Activated naive CD4-positive, alpha-beta T cell treated with anti-CD3 and anti-CD28 coated beads, Interleukin-2, amount 50 U/mL, for 16 hours (primary cell): ENCODE measurements at regions not wholly inside any gene's neighbourhood (a gene's known extent, or its start where the extent isn't known, plus 50 kb on each side); places are given as distances from the start of the nearest gene placed in this dataset.

Source experiments
- DNase-seq: peaks from one replicate; pipeline ENCODE4 v3.0.0-alpha.2; 2020

DNA sequence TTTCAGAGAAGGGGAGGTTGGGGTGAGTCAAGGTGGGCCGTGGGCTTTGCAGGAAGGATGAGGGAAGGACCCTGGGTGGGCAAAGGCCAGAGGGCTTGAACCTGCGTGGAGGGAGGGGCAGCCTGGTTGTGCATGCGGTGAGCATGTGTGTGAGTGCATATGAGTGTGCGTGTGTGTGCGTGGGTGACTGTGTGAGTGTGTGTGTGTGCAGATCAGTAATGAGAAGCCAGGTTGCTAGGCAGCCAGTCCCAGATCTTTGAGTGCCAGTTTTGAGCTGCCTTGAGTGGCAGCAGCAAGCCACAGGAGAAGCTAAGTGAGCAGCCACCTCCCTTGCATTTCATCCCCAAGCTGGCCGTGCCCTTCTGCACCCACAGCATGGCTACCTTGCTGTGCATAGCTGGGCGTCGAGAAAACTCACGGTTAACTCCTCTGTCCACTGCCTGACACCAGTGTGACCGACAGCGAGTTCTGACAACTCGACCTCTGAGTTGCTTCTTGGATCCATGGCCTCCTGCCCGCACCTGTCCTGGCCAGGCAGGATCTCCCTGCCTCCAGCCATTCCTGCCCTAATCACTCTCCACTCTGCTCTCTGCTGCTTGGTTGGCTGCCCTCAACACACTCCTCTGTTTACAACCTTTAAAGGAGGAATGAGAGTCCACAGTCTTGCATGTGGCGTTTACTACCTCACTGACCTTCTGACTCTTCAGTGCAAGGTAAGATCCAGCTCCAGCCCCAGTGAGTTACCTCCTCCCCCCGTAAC, 775.4 kb downstream of the TYW1 start:
- DNase-seq: no peak

- no peak for DNase-seq
Observed at GRCh38 chr7:67773081-67773480, 776.4 kb downstream of the TYW1 start.

DNA sequence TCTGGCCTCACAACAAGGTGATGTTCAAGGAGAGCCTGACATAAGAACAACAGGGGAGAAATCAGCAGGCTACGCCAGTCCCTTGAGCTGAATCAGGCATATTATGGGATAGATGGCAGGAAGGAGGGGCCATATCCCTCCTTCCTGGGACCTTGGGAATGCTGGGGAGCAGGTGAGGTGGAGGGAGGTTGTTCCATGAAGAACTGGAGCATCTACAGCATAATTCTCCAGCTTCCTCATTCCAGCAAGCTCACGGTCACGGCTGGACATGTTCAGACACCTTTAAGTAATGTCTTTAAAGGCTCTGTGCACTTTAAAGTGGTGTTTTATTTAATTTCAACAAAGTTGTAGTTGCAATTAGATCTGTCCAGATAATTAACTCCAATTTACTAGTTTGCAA, 780.5 kb downstream of the TYW1 start:
- no peak for DNase-seq

DNA sequence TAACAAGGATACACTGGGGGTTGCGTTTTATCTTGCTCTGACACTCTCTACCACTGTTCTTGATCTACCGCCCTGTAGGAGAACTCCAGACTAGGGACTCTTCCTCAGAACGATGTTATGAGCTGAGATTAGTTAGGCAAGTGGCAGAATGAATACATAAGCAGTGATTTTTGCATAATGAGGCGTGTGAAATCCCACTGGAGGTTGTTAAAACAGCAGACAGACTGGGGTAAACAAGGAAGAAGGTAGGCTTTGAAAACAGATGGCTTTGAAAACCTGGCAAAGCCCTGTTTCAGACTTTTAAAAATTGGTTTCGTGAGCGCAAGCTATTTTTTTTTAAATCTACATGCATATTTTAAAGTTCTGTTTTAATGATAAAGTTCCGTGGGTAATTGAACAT, 785.2 kb downstream of the TYW1 start:
- no peak for DNase-seq

GRCh38 chr7:67786021-67786420, 789.4 kb downstream of the TYW1 start:
- no peak for DNase-seq

- no peak for DNase-seq
Observed at GRCh38 chr7:67788669-67789068, 792.0 kb downstream of the TYW1 start.

DNA sequence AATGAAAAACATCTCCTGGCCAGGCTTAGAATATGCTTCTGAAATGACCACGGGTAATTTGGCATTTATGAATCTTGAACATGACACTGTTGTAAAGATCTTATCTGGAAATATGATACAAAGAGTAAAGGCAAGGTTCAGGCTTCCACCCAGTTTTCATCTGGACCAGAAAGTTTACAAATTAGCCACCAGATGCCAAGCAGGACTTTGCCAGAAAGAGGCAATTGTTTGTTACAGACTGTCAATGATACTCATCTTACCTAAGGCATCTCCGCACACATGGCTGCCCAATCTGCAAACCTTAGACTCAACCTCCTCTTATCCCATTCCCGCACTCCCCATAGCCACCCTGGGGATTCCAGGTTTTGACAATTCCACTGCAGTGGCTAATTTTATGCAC, 795.3 kb downstream of the TYW1 start:
- DNase-seq: no peak

DNA sequence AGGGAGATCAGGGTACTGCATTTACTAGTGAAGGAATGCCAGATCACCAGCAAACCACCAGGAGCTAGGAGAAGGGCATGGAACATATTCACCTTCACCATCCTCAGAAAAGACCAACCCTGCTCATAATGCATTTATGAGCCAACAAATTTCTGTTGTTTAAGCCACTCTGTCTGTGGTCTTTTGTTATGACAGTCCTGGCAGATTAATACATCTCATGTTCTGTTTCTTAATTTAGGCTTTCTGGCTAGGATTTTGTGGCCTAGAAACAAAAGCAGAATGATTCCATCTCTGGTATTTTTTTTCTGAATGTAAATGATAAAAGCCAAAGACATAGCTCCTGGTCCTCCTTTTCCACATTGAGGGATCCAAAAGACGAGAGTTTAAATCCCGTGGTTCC, 797.9 kb downstream of the TYW1 start:
- DNase-seq: no peak

GRCh38 chr7:67803789-67804188, 807.2 kb downstream of the TYW1 start:
- no peak for DNase-seq

DNA sequence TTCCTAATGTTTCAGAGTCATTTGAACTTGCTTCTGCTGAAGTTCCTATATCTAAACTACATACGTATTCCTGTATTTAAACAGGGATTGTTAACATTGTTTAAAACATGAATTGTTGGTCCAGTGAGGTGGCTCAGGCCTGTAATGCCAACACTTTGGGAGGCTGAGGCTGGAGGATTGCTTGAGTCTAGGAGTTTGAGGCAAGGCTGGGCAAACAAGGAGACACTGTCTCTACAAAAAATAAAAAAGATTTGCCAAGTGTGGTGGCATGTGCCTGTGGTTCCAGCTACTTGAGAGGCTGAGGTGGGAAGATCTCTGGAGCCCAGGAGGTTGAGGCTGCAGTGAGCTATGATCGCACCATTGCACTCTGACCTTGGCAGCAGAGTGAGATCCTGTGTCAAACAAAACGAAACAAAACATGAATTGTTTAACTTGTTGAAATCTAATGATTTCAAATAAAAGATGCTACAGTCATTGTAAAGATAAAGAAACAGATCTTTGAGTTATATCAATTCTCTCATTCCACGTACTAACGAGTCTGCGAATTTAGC, 809.4 kb downstream of the TYW1 start:
- DNase-seq: no peak

DNA sequence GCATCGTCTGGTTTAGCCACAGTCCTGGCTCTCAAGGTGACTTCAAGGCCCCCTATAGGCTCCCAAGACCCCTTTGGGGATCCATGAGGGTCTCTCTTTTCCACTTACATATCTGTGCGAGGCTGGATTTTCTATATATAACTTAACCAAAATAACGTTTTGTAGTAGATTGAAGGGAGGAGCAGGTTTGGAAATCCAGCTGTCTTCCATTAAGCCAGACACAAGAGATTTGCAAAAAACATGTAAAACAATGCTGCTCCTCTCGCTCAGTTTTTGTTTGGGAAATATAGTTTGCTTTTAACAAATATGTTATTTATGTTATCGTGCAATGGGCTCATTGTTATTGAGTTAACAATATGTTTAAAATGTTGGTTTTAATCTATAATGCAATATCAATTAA, 811.2 kb downstream of the TYW1 start:
- no peak for DNase-seq

DNA sequence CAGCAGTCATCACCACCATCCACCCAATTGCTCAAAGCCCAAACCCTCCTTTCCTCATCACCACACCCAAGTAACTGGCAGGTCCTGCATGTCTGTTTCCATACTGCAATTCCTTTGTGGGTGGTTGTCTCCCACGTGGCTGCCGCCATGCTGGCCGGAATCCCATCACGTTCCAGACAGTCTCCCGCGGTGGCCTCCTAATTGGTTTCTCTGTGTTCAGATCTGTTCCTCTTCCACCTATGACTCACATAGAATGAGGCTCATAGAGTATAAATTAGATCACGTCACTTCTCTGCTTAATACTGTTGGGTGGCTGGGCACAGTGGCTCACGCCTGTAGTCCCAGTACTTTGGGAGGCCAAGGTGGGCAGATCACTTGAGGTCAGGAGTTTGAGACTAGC, 813.0 kb downstream of the TYW1 start:
- DNase-seq: no peak

GRCh38 chr7:67813621-67814292, 817.1 kb downstream of the TYW1 start:
- DNase-seq: no peak

GRCh38 chr7:67817481-67817880, 820.8 kb downstream of the TYW1 start:
- DNase-seq: no peak

DNA sequence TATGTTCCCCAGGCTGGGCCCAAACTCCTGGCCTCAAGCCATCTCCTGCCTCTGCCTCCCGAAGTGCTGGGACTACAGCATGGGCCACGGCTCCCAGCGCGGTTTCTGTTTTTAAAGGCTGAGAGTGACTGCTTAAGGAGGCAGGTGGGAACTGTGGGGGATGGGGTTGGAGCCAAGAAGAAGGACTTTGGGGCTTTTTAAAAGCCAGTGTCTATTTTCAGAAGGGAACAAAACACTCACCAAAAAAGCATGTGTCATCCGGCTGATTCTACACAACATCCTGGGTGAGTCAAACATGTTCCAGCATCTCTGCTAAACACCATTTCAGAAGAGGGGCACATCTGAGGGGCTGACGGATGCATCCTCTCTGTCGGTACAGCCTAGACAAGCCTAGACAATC, 824.5 kb downstream of the TYW1 start:
- no peak for DNase-seq

DNA sequence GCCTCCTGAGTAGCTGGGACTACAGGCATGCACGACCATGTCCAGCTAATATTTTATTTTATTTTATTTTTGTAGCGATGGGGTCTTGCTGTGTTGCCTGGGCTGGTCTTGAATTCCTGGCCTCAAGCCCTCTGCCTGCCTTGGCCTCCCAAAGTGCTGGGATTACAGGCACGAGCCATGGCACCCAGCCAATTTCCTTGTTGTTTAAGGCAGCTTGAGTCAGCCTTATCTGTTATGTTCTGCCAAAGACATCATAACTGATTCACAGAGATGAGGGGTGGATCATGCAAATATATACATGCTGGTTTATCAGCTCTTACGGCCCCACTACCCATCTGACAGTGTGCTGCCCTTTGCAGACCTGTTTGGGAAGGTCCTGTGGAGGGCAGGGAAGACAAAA, 826.7 kb downstream of the TYW1 start:
- DNase-seq: no peak

DNA sequence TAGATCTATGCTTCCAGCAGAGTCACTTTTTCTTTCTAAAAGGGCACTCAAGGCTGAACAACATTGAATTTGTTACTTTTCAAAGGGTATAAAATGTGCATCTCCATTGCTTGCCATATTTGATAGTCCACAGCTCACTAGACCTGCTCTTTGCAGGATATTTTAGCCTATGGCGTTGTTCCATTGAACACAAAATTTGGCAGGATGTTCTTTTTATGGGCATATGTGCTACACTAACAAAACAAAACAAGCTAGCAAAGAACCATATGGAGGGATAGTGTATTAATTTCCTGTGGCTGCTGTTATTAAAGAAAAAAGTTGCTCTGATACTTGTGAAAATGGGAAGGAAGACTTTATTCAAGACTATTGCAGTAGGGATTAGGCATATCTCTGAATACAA, 828.7 kb downstream of the TYW1 start:
- DNase-seq: no peak

DNA sequence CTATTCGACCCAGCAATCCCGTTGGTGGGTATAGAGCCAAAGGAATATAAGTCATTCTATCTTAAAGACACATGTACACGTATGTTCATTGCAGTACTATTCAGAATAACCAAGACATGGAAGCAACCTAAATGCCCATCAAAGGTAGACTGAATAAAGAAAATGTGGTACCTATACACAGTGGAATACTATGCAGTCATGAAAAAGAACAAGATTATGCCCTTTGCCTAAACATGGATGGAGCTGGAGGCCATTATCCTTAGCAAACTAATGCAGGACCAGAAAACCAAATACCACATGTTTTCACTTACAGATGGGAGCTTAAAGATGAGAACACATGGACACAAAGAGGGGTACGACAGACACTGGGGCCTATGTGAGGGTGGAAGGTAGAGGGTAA, 845.3 kb downstream of the TYW1 start:
- DNase-seq: no peak

DNA sequence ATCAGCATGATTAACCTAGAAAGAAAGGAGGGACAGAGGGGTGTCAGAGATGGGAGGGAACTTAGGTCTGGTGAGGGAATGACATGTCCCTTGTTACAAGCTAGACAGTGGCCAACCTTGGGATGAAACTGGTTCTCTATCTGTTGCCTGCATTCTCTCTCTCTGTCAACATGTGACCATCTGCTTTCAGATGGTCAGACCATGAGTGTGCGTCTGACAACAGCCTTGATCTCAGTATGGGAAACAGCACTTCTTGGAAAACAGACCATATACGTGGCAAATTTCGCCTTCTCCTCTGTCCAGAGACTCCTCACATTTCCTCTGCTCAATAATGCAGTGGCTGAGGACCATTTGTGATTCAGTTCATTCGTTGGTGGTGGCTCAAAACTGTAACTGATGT, 845.9 kb downstream of the TYW1 start:
- DNase-seq: no peak

GRCh38 chr7:67843001-67843565, 846.5 kb downstream of the TYW1 start:
- no peak for DNase-seq

DNA sequence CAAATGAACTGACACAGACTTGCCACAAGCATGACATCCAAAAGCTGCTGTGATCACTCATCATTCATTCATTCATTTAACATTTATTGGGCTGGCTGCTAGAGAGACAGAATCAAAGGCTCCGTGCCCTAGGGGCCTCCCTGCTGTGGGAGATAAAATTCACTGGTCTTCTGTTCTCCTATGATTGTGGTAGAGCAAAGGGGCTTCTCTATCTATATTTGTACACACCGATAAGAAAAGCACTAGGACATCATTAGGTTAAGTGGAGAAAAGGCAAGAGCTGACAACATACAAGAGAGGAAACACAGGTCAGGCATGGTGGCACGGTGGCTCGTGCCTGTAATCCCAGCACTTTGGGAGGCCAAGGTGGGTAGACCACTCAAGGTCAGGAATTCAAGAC, 847.0 kb downstream of the TYW1 start:
- DNase-seq: no peak

DNA sequence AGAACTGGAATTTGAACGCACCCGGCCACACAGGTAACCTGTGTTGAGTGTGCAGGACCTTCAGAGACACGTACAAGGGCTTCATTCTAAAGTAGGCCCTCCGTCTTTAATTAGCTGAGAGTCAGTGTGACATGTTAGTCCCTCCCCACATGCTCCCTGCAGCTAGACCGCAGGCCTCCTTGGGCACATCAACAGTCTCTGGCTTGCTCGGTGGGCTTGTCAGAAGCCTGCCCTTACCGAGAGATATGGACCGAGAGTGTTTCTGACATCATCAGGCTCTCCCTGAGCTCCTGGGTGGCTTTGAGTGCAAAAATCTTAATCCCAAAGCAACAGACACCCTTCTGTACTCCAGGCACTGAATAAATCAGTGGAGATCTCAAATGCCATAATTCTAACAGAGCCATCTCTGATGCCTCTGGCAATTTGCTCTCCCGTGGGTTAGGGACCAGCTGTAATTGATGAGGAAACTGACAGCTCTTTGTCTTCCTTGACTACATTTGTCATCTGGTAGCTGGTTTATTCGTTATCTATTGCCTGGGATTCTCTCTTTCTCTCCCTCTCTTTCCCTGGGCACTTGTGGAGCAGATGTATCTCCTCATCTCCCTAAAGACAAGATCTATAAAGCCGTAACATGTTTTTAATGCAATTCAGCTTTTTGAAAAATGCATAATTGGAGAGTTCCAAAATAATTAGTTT, 850.6 kb downstream of the TYW1 start:
- no peak for DNase-seq
